GM21381 (cell line): ENCODE measurements at regions not wholly inside any gene's neighbourhood (a gene's known extent, or its start where the extent isn't known, plus 50 kb on each side); places are given as distances from the start of the nearest gene placed in this dataset.
"Not testable (repeated sequence)": the region's sequence is repeated elsewhere in the genome, so short reads cannot be mapped to it uniquely, and the experiment has no call there.

ENCODE experiments used
- ATAC-seq: cut with Tn5 transposase; IDR thresholded peaks from one replicate; pipeline ENCODE4 v1.9.1; 2021; ENCODE audit warnings: mild to moderate bottlenecking, moderate library complexity; ENCODE audit not compliant: unreplicated experiment

DNA sequence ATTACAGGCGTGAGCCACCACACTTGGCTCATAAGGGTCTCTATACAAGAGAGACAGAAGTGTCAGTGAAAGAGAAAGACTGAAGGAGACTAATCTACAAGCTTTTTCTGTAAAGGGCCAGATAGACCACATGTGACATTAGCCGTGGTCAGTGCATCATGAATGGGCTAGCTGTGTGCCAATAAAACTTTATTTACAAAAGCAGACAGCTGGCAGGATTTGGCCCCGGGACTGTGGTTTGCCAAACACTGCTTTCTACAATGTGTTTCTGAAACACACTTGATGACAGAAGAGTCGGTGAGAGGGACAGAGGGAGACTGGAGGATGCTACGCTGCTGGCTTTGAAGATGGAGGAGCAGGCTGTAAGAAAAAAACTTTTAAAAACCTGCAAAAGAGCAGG lies 285.4 kb downstream of the TFAP2C start:
- ATAC-seq, result no peak

DNA sequence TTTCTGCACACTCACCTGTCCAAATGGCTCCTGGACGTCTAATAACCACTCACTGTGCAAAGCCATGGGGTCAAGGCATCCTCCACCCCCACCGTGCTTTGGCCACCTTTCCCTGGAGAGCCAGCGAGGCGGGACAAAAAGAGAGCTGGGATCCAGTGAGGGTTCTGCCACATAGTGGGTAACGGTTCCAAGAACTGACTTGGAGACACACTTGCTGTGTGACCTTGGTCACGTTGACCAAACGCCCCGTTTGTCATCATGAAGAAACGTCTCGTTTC lies 287.2 kb downstream of the TFAP2C start:
- ATAC-seq, result no peak

DNA sequence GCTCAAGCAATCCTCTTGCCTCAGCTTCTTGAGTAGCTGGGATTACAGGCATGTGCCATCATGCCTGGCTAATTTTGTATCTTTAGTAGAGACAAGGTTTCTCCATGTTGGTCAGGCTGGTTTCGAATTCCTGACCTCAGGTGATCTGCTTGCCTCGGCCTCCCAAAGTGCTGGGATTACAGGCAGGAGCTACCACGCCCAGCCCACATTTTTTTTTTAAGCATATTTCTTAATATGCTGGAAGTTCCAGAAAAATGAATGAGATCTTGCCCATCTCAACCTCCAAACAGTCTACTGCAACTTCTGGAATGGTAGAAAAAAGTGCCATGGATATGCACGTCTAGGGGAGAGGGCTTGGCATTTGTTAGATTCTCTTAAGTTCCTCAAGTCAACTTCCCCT lies 290.9 kb downstream of the TFAP2C start:
- ATAC-seq, result not testable (repeated sequence)

- no peak for ATAC-seq
Observed at GRCh38 chr20:56922497-56922896, 293.4 kb downstream of the TFAP2C start.

DNA sequence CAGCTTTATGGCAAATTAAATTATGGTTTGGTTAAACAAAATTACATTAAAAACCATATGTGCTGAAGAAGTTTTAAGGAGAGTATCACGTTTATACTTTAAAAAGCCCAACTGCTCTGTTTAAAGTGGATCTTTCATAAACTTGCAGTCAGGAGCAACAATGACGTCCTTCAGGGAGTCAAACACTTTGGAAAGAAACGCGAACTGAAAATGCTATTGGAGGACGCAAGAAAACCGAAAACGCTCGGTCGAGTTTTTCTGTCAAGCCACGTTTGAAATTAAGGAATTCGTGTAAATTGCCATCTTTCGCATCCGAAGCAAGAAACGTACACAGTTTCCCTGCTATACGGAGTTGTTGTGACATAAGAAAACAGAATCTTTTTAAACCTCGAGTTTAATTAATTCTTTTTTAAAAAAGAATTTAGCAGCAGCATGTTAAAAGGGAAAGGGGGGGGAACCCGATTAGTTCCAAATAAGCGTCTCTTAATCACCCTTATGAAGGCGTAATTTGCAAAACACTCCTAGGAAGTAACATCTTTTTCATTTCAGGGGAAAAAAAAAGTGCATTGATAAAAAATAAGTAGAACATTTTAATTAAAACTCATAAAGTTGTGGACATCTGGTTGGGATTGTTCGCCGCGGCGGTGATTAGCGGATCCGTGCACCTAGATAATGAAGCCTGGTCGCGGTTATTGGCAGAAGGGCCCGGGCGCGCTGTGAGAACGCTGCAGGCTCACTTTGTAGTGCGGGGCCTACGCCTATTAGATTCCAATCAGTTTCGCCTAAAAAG lies 295.4 kb downstream of the TFAP2C start:
- no peak for ATAC-seq

- no peak for ATAC-seq
Observed at GRCh38 chr20:56925082-56925830, 296.1 kb downstream of the TFAP2C start.

DNA sequence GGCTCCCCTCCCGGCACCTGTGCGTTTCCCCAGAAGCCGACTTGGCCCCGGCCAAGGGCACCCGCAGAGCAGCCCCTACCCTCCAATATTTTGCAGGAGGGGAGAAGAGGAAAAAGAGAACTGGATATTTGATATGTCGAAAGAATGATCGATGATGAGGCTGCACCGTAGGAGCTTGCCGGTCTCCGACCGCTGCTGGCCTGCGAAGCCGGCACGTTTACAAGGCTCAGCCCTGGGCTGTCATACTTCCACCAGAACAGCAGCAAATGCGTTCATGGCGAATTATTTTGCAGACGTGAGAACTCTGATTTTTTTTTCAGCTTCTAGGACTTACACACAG lies 296.7 kb downstream of the TFAP2C start:
- no peak for ATAC-seq

GRCh38 chr20:56926501-56926900 lies 297.4 kb downstream of the TFAP2C start:
- no peak for ATAC-seq

DNA sequence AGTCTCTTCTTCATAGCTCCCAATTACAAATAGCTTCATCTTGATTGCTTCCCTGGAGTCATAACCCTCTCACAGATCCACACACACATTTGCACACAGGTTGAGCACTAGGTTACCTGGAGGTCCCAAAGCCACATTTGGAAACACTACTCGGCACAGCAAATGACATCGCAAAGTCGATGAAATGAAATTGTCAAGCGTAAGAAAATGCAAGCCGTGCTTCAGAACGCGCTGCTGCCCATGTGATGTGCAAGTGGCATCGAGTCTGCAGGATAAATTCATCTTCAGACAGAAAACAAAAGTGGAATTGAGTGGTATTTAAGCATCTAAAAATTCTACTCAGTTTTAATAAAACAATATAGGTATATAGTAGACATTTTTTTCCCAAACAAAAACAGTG lies 298.0 kb downstream of the TFAP2C start:
- ATAC-seq, result no peak

- ATAC-seq, result no peak
Observed at GRCh38 chr20:56928007-56928406, 298.9 kb downstream of the TFAP2C start.

DNA sequence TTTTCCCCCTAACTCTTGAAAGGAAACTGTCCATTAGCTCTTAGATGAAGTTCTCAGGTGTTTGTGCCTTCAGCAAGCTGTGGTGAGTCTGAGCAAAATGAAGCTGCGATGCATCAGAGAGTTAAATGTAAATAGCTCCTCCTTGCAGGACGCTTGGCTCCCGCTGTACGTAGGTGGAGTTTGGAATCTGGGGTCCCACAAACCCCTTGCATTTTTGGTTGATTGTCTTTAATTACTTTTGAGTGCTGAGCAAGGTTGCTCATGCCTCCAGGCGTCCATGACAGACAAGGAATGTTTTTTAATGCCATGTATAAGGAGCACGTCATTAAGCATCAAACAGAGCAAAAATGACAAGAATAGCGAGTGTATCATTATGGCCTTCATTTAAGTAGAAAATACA lies 300.5 kb downstream of the TFAP2C start:
- no peak for ATAC-seq

- no peak for ATAC-seq
Observed at GRCh38 chr20:56930876-56931275, 301.8 kb downstream of the TFAP2C start.

DNA sequence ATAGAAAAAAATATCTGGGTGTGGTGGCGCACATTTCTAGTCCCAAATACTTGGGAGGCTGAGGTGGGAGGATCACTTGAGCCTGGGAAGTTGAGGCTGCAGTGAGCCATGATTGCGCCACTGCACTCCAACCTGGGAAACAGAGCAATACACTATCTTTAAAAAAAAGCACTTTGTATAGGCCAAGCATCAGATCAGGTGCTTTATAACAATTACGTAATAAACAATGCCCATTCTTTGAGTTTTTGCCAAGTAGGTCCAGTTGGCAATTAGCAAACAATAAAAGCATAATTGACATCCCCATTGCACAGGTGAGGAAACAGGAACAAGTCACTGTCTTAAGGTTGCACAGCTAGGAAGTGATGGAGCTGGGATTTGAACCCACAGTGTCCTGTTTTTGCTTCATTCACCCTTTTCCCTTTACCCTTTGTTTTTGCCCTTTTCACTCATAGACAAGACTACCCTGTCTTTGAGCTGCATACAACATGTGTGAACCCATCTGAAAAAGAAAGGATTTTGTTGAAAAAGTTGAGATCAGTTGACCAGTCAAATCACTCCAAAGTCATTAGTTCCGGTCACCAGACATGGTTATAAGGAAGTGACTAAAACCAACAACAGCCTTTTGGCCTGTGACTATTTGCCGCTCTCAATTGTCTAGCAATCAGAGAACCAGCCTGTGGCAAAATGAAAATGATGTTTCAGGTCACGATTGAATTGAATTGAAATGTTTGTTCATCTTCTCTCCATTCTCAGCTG lies 303.6 kb downstream of the TFAP2C start:
- ATAC-seq, result no peak

DNA sequence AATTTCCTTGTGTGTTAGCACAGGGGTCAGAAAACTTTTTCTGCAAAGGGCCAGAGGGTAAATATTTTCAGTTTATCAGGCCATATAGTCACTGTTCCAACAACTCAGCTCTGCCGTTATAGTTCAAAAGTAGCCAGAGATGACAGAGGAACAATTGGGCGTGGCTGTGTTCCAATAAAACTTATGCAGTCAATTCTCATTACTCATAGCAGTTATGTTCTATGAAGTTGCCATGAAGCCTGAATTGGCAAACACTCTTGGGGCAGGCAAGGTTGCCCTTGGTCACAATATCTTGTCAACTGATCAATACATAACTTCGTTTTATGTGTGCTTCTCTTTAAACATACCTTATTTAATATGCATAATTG lies 304.2 kb downstream of the TFAP2C start:
- no peak for ATAC-seq

GRCh38 chr20:56934888-56935287 lies 305.8 kb downstream of the TFAP2C start:
- ATAC-seq, result no peak

DNA sequence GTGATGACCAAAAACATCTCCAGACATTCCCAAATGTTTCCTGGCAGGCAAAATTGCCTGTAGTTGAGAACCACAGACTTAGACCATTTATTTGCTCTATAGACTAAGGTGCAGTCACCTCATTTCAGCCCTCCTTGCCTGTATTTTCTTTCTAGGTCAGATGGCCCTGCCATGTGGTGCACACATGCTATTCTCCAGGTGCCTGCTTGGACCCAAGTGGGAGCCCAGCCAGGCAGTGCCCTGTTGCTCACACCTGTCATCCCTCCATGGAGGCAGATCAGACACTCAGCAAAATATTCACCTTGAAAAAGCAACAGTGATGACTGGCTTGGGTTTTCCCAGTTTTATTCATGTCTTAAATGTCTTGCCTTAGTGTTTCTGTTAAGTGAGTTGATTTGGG lies 311.4 kb downstream of the TFAP2C start:
- no peak for ATAC-seq

- ATAC-seq, result no peak
Observed at GRCh38 chr20:56941101-56941686, 312.1 kb downstream of the TFAP2C start.

DNA sequence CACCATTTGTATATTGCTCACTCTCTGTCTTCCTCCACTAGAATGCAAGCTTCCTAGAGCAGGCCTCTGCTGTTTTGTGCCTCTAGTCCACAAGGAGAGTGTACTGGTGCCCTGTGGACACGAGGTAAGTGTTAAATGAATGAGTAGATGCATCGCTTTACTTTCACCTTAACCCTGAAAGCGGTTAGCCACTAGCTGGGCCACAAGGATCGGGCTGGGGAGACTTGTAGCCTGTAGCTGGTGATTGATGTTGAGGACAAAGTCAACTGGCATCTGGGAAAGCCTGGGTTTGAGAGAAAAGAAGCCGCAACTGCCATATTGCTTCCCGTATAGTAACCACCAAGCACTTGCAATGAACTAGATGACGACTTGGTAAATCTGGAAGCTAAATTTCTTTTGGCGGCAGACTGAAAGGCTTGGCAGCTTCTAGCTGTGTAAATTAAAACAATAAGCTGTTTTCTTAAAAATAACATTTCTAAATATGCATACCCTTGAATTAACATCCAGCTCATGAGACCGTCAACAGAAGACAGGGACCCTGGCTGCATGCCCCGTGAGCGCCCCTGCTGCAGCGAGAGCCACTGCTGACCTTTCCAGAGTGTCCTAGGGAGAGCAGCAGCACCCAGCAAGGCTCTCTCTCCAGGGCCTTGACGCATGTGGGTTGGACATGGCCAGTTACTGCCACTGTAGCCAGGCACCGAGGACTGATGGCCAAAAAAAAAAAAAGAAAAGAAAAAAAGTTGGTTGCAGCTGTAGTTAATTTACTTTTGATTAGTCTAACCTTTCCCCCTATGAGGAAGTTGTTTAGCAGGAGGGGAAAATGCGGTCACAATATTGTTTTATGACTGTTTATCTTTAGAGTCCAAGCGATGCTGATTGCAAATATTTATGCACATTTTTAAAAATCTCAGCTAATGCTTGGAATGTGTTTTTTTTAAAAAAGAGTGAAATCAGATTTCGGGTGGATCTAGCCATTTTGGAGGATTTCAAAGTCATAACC lies 315.1 kb downstream of the TFAP2C start:
- no peak for ATAC-seq

- ATAC-seq, result no peak
Observed at GRCh38 chr20:56945057-56945456, 316.0 kb downstream of the TFAP2C start.

DNA sequence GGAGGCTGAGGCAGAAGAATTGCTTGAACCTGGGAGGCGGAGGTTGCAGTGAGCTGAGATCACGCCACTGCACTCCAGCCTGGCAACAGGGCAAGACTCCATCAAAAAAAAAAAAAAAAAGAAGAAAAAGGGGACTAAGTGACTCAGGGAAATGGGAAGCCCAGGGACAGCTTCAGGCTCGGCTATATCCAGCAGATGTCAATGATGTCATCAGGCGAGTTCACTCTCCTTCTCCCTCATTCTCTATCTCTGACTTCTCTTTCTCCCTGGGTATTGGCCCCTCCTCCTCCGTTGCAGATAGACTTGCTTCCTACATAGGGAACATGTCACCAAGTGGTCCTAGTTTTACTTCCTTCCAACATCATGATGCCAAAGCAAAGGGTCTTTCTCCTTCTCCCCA lies 316.8 kb downstream of the TFAP2C start:
- no peak for ATAC-seq

- ATAC-seq, result no peak
Observed at GRCh38 chr20:56949318-56949717, 317.1 kb downstream of the BMP7 start.
